DOHH2 (cell line): ENCODE measurements at regions not wholly inside any gene's neighbourhood (a gene's known extent, or its start where the extent isn't known, plus 50 kb on each side); places are given as distances from the start of the nearest gene placed in this dataset.

ENCODE experiments used
- EZH2phosphoT487 ChIP-seq: fragments of 200-600 bp; sonication (generic); IDR thresholded peaks from 2 replicates; pipeline ENCODE4 v1.6.1; 2017; ENCODE audit warnings: borderline replicate concordance, mild to moderate bottlenecking, antibody characterized with exemption, low read length, moderate library complexity, mixed read lengths
- TF ChIP-seq, protein P1 (sequence below): fragments of 200-600 bp; sonication (generic); IDR thresholded peaks from one replicate; pipeline ENCODE4 v1.5.1; 2014; ENCODE audit warnings: antibody characterized with exemption, mild to moderate bottlenecking, low read depth, low read length; ENCODE audit not compliant: poor library complexity, severe bottlenecking

DNA sequence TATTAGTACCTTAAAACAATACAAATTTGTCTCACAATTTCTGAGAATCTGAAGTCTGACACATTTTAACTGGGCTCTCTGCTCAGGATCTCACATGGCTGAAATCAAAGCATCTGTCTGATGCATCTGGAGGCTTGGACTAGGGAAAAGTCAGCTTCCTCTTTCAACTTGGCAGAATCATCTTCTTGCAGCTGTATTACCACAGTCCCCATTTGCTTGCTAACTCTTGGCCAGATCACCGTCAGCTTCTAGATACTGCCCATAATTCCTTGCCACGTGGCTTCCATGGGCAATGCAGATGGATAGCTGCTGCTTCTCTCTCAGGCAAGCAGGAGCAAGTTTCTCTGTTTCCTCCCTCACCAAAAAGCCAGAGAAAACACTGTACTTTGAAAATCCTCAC is 1106.4 kb upstream of the CITED2 start:
- TF ChIP-seq, protein P1, sequence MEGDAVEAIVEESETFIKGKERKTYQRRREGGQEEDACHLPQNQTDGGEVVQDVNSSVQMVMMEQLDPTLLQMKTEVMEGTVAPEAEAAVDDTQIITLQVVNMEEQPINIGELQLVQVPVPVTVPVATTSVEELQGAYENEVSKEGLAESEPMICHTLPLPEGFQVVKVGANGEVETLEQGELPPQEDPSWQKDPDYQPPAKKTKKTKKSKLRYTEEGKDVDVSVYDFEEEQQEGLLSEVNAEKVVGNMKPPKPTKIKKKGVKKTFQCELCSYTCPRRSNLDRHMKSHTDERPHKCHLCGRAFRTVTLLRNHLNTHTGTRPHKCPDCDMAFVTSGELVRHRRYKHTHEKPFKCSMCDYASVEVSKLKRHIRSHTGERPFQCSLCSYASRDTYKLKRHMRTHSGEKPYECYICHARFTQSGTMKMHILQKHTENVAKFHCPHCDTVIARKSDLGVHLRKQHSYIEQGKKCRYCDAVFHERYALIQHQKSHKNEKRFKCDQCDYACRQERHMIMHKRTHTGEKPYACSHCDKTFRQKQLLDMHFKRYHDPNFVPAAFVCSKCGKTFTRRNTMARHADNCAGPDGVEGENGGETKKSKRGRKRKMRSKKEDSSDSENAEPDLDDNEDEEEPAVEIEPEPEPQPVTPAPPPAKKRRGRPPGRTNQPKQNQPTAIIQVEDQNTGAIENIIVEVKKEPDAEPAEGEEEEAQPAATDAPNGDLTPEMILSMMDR, result no peak
- TF ChIP-seq EZH2phosphoT487, result no peak
